HEK293T (cell line): ENCODE measurements at regions not wholly inside any gene's neighbourhood (a gene's known extent, or its start where the extent isn't known, plus 50 kb on each side); places are given as distances from the start of the nearest gene placed in this dataset.

Experiments
- BHLHE40 ChIP-seq: fragments of 450-650 bp; IDR thresholded peaks from 2 replicates; pipeline ENCODE4 v1.6.1; 2016; ENCODE audit warnings: mild to moderate bottlenecking, moderate library complexity, borderline replicate concordance
- FOXK2 ChIP-seq: fragments of 450-650 bp; IDR thresholded peaks from 2 replicates; pipeline ENCODE4 v1.6.1; 2016; ENCODE audit warnings: mild to moderate bottlenecking
- FOXM1 ChIP-seq: fragments of 450-650 bp; IDR thresholded peaks from 2 replicates; pipeline ENCODE4 v1.6.1; 2017; ENCODE audit warnings: mild to moderate bottlenecking, borderline replicate concordance
- PKNOX1 ChIP-seq: fragments of 450-650 bp; IDR thresholded peaks from 2 replicates; pipeline ENCODE4 v1.6.1; 2016
- SP1 ChIP-seq: fragments of 450-650 bp; IDR thresholded peaks from 2 replicates; pipeline ENCODE4 v1.6.1; 2017
- SUZ12 ChIP-seq: fragments of 450-650 bp; IDR thresholded peaks from 2 replicates; pipeline ENCODE4 v1.6.1; 2016; ENCODE audit warnings: mild to moderate bottlenecking
- ZNF384 ChIP-seq: fragments of 450-650 bp; IDR thresholded peaks from 2 replicates; pipeline ENCODE4 v1.6.1; 2016

DNA sequence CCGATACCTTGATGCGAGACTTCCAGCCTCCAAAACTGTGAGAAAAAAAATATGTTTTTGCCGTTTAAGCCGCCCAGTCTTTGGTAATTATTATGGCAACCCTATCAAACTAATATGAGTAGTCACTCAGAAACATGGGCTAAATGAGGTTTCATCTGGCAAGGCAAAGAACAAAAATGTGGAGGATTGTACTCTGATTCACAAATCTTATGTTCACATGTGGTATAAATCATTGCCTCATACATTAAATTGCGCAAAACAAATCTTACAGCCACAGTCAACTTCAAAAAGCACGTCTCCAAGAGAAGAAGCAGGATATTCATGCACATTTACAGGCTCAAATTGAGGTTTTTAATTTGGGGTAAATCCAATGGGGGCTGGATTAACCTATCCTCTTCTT lies 1435.4 kb upstream of the LRRTM1 start:
- TF ChIP-seq SP1 (no peak), PKNOX1 (no peak), SUZ12 (no peak), ZNF384 (no peak), BHLHE40 (no peak), FOXM1 (no peak), FOXK2 (no peak)
